ENCODE measurements at regions not wholly inside any gene's neighbourhood (a gene's known extent, or its start where the extent isn't known, plus 50 kb on each side); places are given as distances from the start of the nearest gene placed in this dataset.

DNA sequence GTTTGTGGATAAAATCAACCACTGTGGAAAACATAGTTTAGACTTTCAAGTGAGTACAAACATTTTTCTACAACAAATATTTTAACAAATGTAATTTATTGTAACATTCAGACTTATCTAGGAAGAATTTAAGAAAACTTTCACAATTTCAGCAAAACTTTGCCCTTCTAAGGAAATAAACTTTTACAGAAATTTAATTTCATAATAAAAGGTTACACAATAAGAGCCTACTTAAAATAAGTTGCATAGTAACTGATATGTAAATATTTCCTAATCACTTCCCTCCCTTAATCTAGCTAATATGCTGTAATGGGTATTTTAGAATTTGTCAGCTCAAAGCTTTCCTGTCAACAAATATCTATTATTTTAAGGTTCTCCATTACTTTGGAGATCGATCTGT lies 1899.9 kb downstream of the MAT2B start:
- TF ChIP-seq CTCF (IDR thresholded peaks at IDR 0.05) (no peak), ZFX (IDR thresholded peaks at IDR 0.05; ENCODE audit: borderline replicate concordance) (no peak)
